Left lung (tissue), 4 donors: ENCODE measurements at regions not wholly inside any gene's neighbourhood (a gene's known extent, or its start where the extent isn't known, plus 50 kb on each side); places are given as distances from the start of the nearest gene placed in this dataset.

Source experiments
- ATAC-seq: fragments of 200-7000 bp; cut with Tn5 transposase; one replicate; pipeline ENCODE4 v1.9.1; 2020; ENCODE audit warnings: moderate library complexity
- DNase-seq, 4 donors: peaks; one replicate each; pipeline ENCODE4 v3.0.0-alpha.2; 2013 to 2020
- H3K27ac ChIP-seq, 2 donors: fragments of 200-600 bp; sonication (generic) in 1 of 2; one replicate each; pipeline versions ENCODE4 v1.5.0 to v1.8.0; 2020 to 2021
- H3K27me3 ChIP-seq, 2 donors: fragments of 200-600 bp; sonication (generic) in 1 of 2; one replicate each; pipeline versions ENCODE4 v1.5.0 to v1.8.0; 2020 to 2021
- H3K36me3 ChIP-seq, 2 donors: fragments of 200-600 bp; sonication (generic) in 1 of 2; one replicate each; pipeline versions ENCODE4 v1.5.0 to v1.8.0; 2020 to 2021
- H3K4me1 ChIP-seq, 2 donors: fragments of 200-600 bp; one replicate each; pipeline ENCODE4 v1.8.0; 2021
- H3K4me3 ChIP-seq, 2 donors: fragments of 200-600 bp; sonication (generic) in 1 of 2; one replicate each; pipeline versions ENCODE4 v1.5.0 to v1.8.0; 2020 to 2021; ENCODE audit warnings: mild to moderate bottlenecking in 1 of 2
- H3K9me3 ChIP-seq, 2 donors: fragments of 200-600 bp; sonication (generic) in 1 of 2; one replicate each; pipeline versions ENCODE4 v1.5.0 to v1.8.0; 2020 to 2021
- CTCF ChIP-seq, 2 donors: fragments of 200-600 bp; sonication (generic) in 1 of 2; IDR thresholded peaks; one replicate each; pipeline versions ENCODE4 v1.5.0 to v1.8.0; 2021; ENCODE audit warnings: antibody characterized with exemption in 2 of 2
- intact Hi-C, 2 donors: fragments of 100-400 bp; cut with DNase I; formaldehyde crosslinking; loops; one replicate each; pipeline versions ENCODE4 v1.11.2 to v1.14.2; 2022
- donor health status: DM: no; HTN: yes; CAD: no.
- donor health status: DM: no; HTN: no; CAD: no.

GRCh38 chr6:8906699-8907098, 471.4 kb upstream of the SLC35B3 start:
- no peaks in the 10 kb centered on the region for H3K27me3 ChIP-seq
- no peaks in the 10 kb centered on the region for H3K9me3 ChIP-seq
- no peak for DNase-seq
- peak; percentile 48 for ATAC-seq
- H3K36me3 ChIP-seq: no peaks in the 10 kb centered on the region
- H3K4me1 ChIP-seq: no peaks in the 10 kb centered on the region
- TF ChIP-seq CTCF (IDR thresholded peaks at IDR 0.05): no peak
- no peak overlapping the region for H3K27ac ChIP-seq
- intact Hi-C loops: no loop called here
- H3K4me3 ChIP-seq: no peak overlapping the region

- no peaks in the 10 kb centered on the region for H3K36me3 ChIP-seq
- TF ChIP-seq CTCF (IDR thresholded peaks at IDR 0.05): no peak
- no peaks in the 10 kb centered on the region for H3K9me3 ChIP-seq
- intact Hi-C loops: no loop called here
- no peaks in the 10 kb centered on the region for H3K27me3 ChIP-seq
- DNase-seq (peak in 1 of 4 donors; percentile 13), ATAC-seq (peak; percentile 95)
- no peak overlapping the region for H3K4me3 ChIP-seq
- no peaks in the 10 kb centered on the region for H3K4me1 ChIP-seq
- H3K27ac ChIP-seq: peak overlapping the region in 1 of 2 donors; percentile 10
Measured at GRCh38 chr6:8905757-8906156, 470.4 kb upstream of the SLC35B3 start.

- TF ChIP-seq CTCF (IDR thresholded peaks at IDR 0.05): no peak
- no peak for ATAC-seq
- Histone ChIP-seq H3K4me1 (no peaks in the 10 kb centered on the region), H3K27ac (no peak overlapping the region), H3K27me3 (no peaks in the 10 kb centered on the region), H3K36me3 (no peaks in the 10 kb centered on the region), H3K9me3 (no peaks in the 10 kb centered on the region), H3K4me3 (no peak overlapping the region)
- intact Hi-C loops: no loop called here
- no peak for DNase-seq
Measured at GRCh38 chr6:8904754-8905153, 469.4 kb upstream of the SLC35B3 start.

GRCh38 chr6:8900056-8900455, 464.7 kb upstream of the SLC35B3 start:
- no peak for DNase-seq
- Histone ChIP-seq H3K27ac (no peak overlapping the region), H3K4me3 (no peak overlapping the region), H3K4me1 (no peaks in the 10 kb centered on the region), H3K36me3 (no peaks in the 10 kb centered on the region), H3K27me3 (no peaks in the 10 kb centered on the region), H3K9me3 (no peaks in the 10 kb centered on the region)
- ATAC-seq: no peak
- intact Hi-C loops: no loop called here
- no peak for TF ChIP-seq CTCF (IDR thresholded peaks at IDR 0.05)

- Histone ChIP-seq H3K4me3 (no peak overlapping the region), H3K27me3 (no peaks in the 10 kb centered on the region), H3K27ac (no peak overlapping the region), H3K4me1 (no peaks in the 10 kb centered on the region), H3K36me3 (no peaks in the 10 kb centered on the region), H3K9me3 (no peaks in the 10 kb centered on the region)
- TF ChIP-seq CTCF (IDR thresholded peaks at IDR 0.05): no peak
- intact Hi-C loops: no loop called here
- no peak for DNase-seq
- no peak for ATAC-seq
Measured at GRCh38 chr6:8889514-8889913, 454.2 kb upstream of the SLC35B3 start.
